CD4-positive, alpha-beta T cell treated with Interleukin-1 beta for 1 hour (primary cell): ENCODE measurements at regions not wholly inside any gene's neighbourhood (a gene's known extent, or its start where the extent isn't known, plus 50 kb on each side); places are given as distances from the start of the nearest gene placed in this dataset.
"Not testable (repeated sequence)": the region's sequence is repeated elsewhere in the genome, so short reads cannot be mapped to it uniquely, and the experiment has no call there.

ENCODE experiments used
- DNase-seq, 2 donors: peaks; one replicate each; pipeline ENCODE4 v3.0.0-alpha.2; 2020 to 2022

DNA sequence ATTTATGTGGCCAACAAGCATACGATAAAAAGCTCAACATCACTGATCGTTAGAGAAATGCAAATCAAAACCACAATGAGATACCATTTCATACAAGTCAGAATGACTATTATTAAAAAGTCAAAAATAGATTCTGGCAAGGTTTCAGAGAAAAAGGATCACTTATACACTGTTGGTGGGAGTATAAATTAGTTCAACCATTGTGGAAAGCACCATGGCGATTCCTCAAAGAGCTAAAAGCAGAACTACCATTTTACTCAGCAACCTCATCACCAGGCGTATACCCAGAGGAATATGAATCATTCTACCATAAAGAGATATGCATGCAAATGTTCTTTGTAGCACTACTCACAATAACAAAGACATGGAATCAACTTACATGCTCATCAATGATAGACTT, 478.7 kb upstream of the GALNTL6 start:
- no peak for DNase-seq

- no peak for DNase-seq
Observed at GRCh38 chr4:171308661-171309060, 504.5 kb upstream of the GALNTL6 start.

GRCh38 chr4:171298048-171298718, 515.0 kb upstream of the GALNTL6 start:
- DNase-seq, result not testable (repeated sequence)

GRCh38 chr4:171288816-171289432, 524.3 kb upstream of the GALNTL6 start:
- no peak for DNase-seq

GRCh38 chr4:171281359-171281758, 531.8 kb upstream of the GALNTL6 start:
- DNase-seq, result no peak

GRCh38 chr4:171279131-171279530, 534.1 kb upstream of the GALNTL6 start:
- DNase-seq, result no peak

DNA sequence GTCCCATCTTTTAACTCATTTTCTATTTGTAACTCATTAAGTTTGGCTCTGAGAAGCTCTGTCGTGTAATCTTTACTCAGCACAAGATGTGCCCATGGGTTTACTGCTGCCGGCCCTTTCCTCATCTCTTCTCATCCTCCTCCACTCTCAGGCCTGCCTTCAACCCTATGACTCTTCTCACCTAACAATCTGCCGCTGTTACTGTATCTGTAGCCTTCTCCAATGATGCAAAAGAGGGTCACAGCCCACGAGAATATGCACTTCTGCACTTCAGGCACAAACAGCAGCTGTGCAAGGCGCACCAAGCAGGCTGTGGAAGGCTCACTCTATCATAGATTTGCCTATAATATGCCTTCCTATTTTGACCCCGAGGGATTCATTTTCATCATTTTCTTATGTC, 546.5 kb upstream of the GALNTL6 start:
- DNase-seq, result no peak

GRCh38 chr4:171265190-171265818, 547.9 kb upstream of the GALNTL6 start:
- DNase-seq, result no peak

- DNase-seq, result no peak
Observed at GRCh38 chr4:171256223-171256622, 557.0 kb upstream of the GALNTL6 start.

- DNase-seq, result no peak
Observed at GRCh38 chr4:171246948-171247347, 566.3 kb upstream of the GALNTL6 start.

DNA sequence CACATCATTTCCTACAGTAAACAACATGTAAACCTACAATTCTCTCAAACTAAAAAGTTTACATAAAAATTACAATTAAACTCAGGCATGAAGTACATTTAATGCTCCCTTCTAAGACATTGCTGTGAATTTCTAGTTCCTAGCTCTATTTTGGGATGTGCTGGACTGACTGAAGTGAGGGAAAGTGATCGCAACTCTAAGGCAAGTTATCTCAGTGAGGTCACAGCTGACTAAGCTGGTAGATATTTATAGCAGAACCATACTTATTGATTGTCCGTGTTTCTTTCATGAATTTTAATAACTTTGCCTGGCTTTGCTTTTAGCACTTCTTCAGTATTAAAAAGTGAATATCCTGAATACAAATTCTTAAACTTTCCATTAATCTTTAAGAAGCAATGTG, 570.4 kb upstream of the GALNTL6 start:
- DNase-seq, result no peak

- no peak for DNase-seq
Observed at GRCh38 chr4:171239196-171239595, 574.0 kb upstream of the GALNTL6 start.

DNA sequence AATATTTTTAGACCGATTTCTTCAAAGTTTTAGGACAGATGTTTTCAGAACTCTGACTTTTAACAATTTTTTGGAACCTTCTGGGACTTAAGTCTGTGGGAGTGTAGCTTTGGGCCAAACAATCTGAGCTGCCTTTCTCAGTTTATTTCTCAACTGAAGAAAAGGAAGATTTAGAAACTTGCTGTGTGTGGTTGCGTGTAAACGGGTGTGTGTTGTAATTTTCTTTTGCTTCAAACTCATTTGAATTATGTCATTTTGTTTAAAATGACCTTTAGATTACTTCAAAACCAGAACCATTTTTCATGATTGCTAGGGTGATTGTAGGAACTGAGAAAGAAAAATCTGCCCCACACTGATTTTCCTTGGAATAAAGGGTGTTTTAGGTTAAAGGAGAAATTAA, 577.7 kb upstream of the GALNTL6 start:
- DNase-seq, result no peak

DNA sequence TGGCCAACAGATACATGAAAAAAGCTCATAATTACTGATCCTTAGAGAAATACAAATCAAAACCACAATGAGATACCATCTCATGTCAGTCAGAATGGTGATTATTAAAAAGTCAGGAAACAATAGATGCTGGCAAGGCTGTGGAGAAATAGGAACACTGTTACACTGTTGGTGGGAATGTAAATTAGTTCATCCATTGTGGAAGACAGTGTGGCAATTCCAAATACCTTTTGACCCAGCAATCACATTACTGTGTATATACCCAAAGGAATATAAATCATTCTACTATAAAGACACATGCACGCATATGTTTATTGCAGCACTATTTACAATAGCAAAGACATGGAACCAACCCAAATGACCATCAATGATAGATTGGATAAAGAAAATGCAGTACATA, 583.9 kb upstream of the GALNTL6 start:
- not testable (repeated sequence) for DNase-seq

- DNase-seq, result no peak
Observed at GRCh38 chr4:171221181-171221580, 592.0 kb upstream of the GALNTL6 start.

DNA sequence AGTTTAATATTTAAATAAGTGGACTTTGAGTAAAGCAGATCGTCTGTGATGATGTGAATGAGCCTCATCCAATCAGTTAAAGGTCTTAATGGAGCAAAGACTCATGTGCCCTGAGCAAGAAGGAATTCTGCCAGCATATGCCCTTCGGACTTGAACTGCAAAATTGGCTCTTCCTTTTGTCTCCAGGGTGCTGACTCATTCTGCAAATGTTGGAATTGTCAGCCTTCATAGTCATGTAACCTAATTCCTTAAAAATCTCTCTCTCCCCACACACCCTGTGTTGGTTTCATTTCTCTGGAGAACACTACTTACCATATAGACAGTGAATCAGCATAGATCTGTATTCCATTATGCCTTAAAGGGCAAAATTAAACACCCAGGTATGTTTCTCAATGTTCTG, 609.8 kb upstream of the GALNTL6 start:
- DNase-seq, result no peak

DNA sequence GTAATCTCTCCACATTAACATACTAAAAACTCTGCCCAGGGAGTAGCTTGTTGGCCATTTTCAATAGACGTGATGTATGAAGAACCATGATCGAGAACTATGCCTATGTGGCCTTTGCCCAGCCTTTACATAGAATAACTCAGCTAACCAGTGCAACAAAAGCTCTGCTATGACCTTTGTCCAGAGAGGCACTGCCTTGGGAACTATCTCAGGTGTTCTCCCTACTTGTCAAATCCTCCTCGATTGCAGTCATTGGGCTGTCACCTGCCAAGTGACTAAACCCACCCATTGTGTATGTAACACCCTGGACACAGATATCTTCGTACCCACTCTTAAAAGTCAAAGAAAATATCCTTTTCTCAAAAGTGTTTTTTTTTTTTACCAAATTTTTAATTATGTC, 610.3 kb upstream of the GALNTL6 start:
- DNase-seq, result no peak

- DNase-seq, result no peak
Observed at GRCh38 chr4:171186700-171187099, 626.5 kb upstream of the GALNTL6 start.

DNA sequence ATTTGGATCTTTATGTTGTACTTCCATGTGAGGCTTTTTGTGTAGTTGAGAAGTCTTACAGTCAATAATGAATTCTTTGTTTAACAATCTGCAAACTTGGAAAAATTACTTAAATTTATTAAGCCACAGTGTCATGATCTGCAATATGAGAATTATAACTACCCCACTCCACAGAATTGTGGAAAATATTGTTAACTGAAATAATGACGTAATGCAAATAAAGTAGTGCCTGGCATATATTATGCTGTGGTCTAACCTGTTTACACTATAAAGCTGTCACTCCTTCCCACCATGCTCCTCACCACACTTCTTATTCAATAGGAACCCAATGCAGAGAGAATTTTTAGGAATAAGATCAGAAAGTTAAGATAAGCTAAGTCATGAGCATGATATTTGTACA, 632.1 kb upstream of the GALNTL6 start:
- DNase-seq, result no peak

- no peak for DNase-seq
Observed at GRCh38 chr4:171170671-171171070, 642.5 kb upstream of the GALNTL6 start.

GRCh38 chr4:171169396-171169795, 643.8 kb upstream of the GALNTL6 start:
- no peak for DNase-seq

- DNase-seq, result no peak
Observed at GRCh38 chr4:171162478-171162877, 650.7 kb upstream of the GALNTL6 start.

- no peak for DNase-seq
Observed at GRCh38 chr4:171157462-171158082, 655.6 kb upstream of the GALNTL6 start.

GRCh38 chr4:171142639-171143038, 670.6 kb upstream of the GALNTL6 start:
- no peak for DNase-seq
